ENCODE measurements at regions not wholly inside any gene's neighbourhood (a gene's known extent, or its start where the extent isn't known, plus 50 kb on each side); places are given as distances from the start of the nearest gene placed in this dataset.

- TF ChIP-seq SMAD3 (CRISPR knock-in tag; IDR thresholded peaks at IDR 0.05; ENCODE audit: borderline replicate concordance) (no peak), MAX (CRISPR knock-in tag; IDR thresholded peaks at IDR 0.05) (no peak), ZNF232 (CRISPR knock-in tag; IDR thresholded peaks at IDR 0.05) (no peak)
- TF ChIP-seq, protein P1, sequence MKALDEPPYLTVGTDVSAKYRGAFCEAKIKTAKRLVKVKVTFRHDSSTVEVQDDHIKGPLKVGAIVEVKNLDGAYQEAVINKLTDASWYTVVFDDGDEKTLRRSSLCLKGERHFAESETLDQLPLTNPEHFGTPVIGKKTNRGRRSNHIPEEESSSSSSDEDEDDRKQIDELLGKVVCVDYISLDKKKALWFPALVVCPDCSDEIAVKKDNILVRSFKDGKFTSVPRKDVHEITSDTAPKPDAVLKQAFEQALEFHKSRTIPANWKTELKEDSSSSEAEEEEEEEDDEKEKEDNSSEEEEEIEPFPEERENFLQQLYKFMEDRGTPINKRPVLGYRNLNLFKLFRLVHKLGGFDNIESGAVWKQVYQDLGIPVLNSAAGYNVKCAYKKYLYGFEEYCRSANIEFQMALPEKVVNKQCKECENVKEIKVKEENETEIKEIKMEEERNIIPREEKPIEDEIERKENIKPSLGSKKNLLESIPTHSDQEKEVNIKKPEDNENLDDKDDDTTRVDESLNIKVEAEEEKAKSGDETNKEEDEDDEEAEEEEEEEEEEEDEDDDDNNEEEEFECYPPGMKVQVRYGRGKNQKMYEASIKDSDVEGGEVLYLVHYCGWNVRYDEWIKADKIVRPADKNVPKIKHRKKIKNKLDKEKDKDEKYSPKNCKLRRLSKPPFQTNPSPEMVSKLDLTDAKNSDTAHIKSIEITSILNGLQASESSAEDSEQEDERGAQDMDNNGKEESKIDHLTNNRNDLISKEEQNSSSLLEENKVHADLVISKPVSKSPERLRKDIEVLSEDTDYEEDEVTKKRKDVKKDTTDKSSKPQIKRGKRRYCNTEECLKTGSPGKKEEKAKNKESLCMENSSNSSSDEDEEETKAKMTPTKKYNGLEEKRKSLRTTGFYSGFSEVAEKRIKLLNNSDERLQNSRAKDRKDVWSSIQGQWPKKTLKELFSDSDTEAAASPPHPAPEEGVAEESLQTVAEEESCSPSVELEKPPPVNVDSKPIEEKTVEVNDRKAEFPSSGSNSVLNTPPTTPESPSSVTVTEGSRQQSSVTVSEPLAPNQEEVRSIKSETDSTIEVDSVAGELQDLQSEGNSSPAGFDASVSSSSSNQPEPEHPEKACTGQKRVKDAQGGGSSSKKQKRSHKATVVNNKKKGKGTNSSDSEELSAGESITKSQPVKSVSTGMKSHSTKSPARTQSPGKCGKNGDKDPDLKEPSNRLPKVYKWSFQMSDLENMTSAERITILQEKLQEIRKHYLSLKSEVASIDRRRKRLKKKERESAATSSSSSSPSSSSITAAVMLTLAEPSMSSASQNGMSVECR (CRISPR knock-in tag; IDR thresholded peaks at IDR 0.05; ENCODE audit: borderline replicate concordance): no peak
Measured at GRCh38 chr2:162972383-162972782, 133.8 kb upstream of the KCNH7 start.

Data from WTC11 (cell line).